BLaER1 (cell line): ENCODE measurements at regions not wholly inside any gene's neighbourhood (a gene's known extent, or its start where the extent isn't known, plus 50 kb on each side); places are given as distances from the start of the nearest gene placed in this dataset.

Source experiments
- H3K27ac ChIP-seq: shearing (Covaris generic); formaldehyde crosslinking; 2 replicates; pipeline ENCODE4 v1.8.1; 2022
- H3K27me3 ChIP-seq: shearing (Covaris generic); formaldehyde crosslinking; 2 replicates; pipeline ENCODE4 v1.8.1; 2022
- H3K36me3 ChIP-seq: shearing (Covaris generic); formaldehyde crosslinking; 2 replicates; pipeline ENCODE4 v1.8.1; 2022
- H3K4me1 ChIP-seq: shearing (Covaris generic); formaldehyde crosslinking; 2 replicates; pipeline ENCODE4 v1.8.1; 2022
- H3K4me2 ChIP-seq: shearing (Covaris generic); formaldehyde crosslinking; 2 replicates; pipeline ENCODE4 v1.8.1; 2022
- H3K4me3 ChIP-seq: shearing (Covaris generic); formaldehyde crosslinking; 2 replicates; pipeline ENCODE4 v1.8.1; 2022
- H3K9ac ChIP-seq: shearing (Covaris generic); formaldehyde crosslinking; 2 replicates; pipeline ENCODE4 v1.8.1; 2022
- H3K9me3 ChIP-seq: shearing (Covaris generic); formaldehyde crosslinking; 2 replicates; pipeline ENCODE4 v1.8.1; 2022
- H4K20me1 ChIP-seq: shearing (Covaris generic); formaldehyde crosslinking; 2 replicates; pipeline ENCODE4 v1.8.1; 2022
- Cebpa-rat ChIP-seq: shearing (Covaris generic); IDR thresholded peaks from 2 replicates; pipeline ENCODE4 v1.8.1; 2022

DNA sequence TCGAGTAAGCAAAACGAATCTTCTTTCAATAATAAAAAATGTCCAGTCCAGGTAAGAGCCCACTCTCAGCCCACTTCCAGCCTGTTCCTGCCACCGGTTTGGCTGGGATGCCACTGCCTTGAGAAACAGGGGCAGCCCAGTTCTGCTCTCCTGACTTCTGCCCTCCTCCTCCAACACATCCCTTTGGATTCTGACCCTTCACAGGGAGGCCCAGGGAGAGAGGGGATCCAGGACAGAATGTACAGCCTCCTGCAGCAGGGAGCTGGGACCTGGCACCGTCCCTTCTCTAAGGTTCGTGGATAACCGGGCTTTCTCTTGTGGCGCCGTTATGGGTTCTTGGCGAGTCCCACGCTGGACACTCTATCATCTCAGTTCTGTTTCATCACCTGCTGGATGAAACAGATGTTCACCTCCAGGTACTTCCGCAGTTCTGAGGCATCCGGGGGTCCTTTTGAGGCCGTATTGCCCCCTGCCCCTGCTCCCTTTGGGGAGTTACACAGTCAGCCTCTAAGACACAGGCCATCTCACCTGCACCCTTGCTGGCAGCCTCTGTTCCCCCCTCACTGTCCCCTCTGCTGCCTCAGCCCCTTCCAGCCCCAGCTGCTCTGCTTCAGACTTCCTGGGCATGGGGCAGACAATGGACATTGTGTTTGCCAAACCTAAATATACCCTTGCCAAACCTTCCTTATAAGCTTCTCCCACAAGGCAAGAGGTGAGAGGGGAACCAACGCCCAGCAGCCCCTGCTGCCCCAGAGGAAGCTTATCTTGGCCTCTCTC, 203.8 kb upstream of the ZMIZ1 start:
- Histone ChIP-seq H4K20me1 (no peaks in the 10 kb centered on the region), H3K27ac (no peak overlapping the region), H3K9ac (no peak overlapping the region), H3K9me3 (no peaks in the 10 kb centered on the region), H3K36me3 (no peaks in the 10 kb centered on the region), H3K4me2 (no peak overlapping the region), H3K27me3 (no peaks in the 10 kb centered on the region), H3K4me1 (no peaks in the 10 kb centered on the region), H3K4me3 (no peak overlapping the region)
- TF ChIP-seq Cebpa-rat = no peak

DNA sequence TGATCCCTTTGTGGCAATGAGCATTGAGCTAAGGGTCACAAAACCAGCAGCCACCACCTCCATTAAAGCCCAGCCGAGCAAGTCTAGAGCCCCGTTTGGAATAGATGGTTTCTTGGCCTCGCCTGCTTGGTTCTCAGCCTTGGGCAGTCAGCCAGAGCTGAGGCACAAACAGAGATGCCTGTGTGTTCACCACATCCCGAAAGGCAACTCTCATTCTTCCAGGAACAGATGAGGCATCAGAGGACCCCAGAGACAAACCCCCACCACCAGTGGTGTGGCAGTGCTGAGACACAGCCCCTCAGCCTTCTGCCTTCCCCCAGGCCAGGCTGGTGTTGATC, 203.3 kb upstream of the ZMIZ1 start:
- H3K9ac ChIP-seq = no peak overlapping the region
- H3K4me2 ChIP-seq = no peak overlapping the region
- no peak for TF ChIP-seq Cebpa-rat
- no peaks in the 10 kb centered on the region for H4K20me1 ChIP-seq
- no peaks in the 10 kb centered on the region for H3K4me1 ChIP-seq
- H3K27ac ChIP-seq = no peak overlapping the region
- H3K9me3 ChIP-seq = no peaks in the 10 kb centered on the region
- no peaks in the 10 kb centered on the region for H3K27me3 ChIP-seq
- no peaks in the 10 kb centered on the region for H3K36me3 ChIP-seq
- no peak overlapping the region for H3K4me3 ChIP-seq

DNA sequence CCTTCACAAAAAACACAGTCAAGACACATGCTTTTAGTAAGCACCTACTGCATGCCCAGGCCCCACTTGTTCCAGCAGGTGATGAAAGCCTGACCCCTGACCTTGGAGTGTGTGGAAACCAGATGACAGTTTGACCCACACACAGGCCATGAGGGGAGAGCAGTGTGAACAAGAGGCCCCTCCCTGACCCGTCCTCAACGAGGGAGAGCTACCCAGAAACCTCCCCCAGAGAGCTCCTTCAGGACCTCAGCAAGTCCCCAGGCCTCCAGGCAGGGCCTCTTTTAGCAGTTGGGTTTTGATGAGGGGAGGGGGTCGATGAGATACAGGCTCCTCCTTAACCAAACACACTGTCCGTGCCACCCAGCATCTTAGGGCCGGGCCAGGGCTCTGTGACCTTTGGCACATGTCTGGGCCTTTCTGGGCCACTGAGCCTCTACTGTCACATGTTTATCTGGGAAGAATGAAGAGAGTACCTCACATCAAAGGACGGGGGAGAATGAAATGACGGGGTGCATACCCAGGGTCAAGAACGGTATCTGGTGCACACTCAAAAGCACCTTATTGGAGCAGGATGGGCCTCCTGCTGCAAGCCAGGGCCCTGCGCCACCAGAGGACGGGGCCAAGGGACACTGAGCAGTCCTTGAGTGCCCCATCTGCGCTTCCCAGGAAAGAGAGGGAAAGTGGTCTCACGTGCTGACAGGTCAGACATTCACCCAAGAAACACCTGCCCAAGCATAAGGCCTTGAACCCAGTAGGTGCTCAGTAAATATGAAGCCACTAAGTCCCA, 202.6 kb upstream of the ZMIZ1 start:
- Histone ChIP-seq H3K4me3 (no peak overlapping the region), H3K9ac (no peak overlapping the region), H3K27ac (no peak overlapping the region), H3K36me3 (no peaks in the 10 kb centered on the region), H3K4me1 (no peaks in the 10 kb centered on the region), H3K9me3 (no peaks in the 10 kb centered on the region), H3K27me3 (no peaks in the 10 kb centered on the region), H4K20me1 (no peaks in the 10 kb centered on the region), H3K4me2 (no peak overlapping the region)
- TF ChIP-seq Cebpa-rat = no peak

DNA sequence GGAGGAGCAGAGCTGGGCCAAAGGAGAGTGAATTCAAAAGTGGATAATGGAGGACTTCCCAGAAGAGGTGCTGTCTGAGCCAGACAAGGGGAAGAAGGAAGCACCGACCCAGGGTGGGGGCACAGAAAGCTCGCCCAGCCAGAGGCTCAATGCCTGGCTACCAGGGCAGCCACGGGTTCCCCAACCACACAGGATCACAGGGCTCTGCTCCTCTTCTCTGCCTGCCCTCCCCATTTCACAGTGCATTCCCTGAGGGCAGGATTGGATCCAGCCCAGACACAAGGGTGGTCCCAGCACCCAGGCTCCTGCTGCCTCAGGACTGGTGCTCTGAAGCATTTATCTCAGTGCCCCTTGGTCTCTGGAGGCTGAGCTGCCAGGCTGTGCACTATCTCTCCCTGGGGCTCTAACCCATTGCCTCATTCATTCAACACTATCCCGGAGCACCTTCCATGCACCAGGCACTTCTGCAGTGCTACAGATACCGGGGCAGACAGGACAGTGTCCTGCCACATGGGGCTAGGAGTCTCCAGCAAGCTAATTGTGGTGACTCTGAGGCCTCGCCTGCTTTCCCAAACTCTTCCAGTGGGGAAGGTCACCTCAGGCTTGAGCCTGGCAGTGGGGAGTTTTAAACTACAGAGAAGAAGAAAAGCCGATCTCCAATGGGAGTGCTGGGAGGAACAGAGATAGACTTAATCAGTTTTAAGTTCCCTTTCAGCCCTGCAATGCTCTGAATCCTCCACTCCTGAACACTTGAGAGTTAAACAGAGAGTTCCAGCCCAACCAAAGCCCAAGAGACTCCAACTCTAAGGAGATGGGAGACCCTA, 201.8 kb upstream of the ZMIZ1 start:
- no peaks in the 10 kb centered on the region for H4K20me1 ChIP-seq

DNA sequence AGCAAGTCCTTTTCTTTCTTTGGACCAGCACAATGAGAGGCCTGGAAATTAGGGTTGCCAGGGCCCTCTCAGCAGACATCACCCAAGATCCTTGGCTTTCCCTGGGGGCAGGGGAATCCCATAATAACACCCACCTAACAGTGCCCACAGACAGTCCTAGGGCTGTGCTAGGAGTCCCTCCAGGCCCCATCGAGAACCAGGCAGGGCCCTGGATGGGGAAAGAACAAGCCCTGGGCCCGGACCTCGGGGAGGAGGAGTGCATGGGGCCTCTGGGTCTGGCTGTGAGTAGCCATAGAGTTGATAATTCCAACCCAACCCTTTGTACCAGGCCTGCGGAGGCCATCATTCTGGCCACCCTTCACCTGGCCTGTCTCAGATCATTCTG, 201.2 kb upstream of the ZMIZ1 start:
- H3K4me1 ChIP-seq = no peaks in the 10 kb centered on the region
- H3K4me2 ChIP-seq = no peak overlapping the region
- TF ChIP-seq Cebpa-rat = no peak
- no peaks in the 10 kb centered on the region for H3K27me3 ChIP-seq
- H3K9ac ChIP-seq = no peak overlapping the region
- no peaks in the 10 kb centered on the region for H3K9me3 ChIP-seq
- H3K27ac ChIP-seq = no peak overlapping the region
- no peak overlapping the region for H3K4me3 ChIP-seq
- H3K36me3 ChIP-seq = no peaks in the 10 kb centered on the region
- no peaks in the 10 kb centered on the region for H4K20me1 ChIP-seq

More for the DNA sequence above, 201.8 kb upstream of the ZMIZ1 start:
- Histone ChIP-seq H3K9me3 (no peaks in the 10 kb centered on the region), H3K36me3 (no peaks in the 10 kb centered on the region), H3K4me3 (no peak overlapping the region), H3K27ac (no peak overlapping the region), H3K4me2 (no peak overlapping the region), H3K9ac (no peak overlapping the region), H3K27me3 (no peaks in the 10 kb centered on the region), H3K4me1 (no peaks in the 10 kb centered on the region)
- no peak for TF ChIP-seq Cebpa-rat

DNA sequence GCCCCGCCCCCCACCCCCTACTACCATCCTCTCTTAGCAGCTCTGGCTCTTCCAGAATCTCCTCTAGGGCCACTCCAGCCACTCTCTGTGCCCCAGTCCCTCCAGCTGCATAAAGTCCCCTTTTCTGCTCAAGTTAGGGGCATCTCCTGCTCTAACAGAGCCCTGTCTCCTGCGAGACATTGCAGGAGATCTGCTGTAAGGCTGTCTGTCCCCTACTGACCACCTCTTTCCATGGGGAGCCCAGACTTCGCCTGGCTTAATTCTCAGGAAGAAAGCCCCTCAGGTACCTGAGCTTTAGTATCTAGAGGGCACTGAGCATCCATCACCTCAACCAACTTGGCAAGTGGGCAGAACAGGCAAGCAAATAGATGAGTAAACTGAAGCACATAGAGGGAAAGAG, 200.7 kb upstream of the ZMIZ1 start:
- Histone ChIP-seq H3K4me1 (no peaks in the 10 kb centered on the region), H3K27ac (no peak overlapping the region), H3K9ac (no peak overlapping the region), H4K20me1 (no peaks in the 10 kb centered on the region), H3K27me3 (no peaks in the 10 kb centered on the region), H3K4me2 (no peak overlapping the region), H3K9me3 (no peaks in the 10 kb centered on the region), H3K4me3 (no peak overlapping the region), H3K36me3 (no peaks in the 10 kb centered on the region)
- TF ChIP-seq Cebpa-rat = no peak

DNA sequence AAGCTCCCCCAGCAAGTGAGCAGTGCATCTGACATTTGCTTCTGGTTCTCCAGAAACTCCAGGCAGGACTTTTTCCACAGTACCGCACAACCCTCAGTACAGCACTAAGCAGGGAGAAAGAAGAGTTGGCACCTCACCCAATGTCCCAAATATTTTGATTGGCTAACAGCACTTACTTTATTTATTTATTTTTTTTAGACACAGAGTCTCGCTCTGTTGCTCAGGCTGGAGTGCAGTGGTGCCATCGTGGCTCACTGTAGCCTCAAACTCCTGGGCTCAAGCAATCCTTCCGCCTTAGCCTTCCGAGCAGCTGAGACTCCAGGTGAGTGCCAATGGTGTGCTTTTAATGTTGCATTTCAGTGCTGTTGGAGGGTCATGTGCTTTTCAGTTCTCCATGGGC, 200.3 kb upstream of the ZMIZ1 start:
- no peaks in the 10 kb centered on the region for H3K4me1 ChIP-seq
- no peak for TF ChIP-seq Cebpa-rat
- no peaks in the 10 kb centered on the region for H3K36me3 ChIP-seq
- H3K27me3 ChIP-seq = no peaks in the 10 kb centered on the region
- no peaks in the 10 kb centered on the region for H3K9me3 ChIP-seq
- no peak overlapping the region for H3K4me2 ChIP-seq
- no peak overlapping the region for H3K27ac ChIP-seq
- H4K20me1 ChIP-seq = no peaks in the 10 kb centered on the region
- H3K4me3 ChIP-seq = no peak overlapping the region
- no peak overlapping the region for H3K9ac ChIP-seq

DNA sequence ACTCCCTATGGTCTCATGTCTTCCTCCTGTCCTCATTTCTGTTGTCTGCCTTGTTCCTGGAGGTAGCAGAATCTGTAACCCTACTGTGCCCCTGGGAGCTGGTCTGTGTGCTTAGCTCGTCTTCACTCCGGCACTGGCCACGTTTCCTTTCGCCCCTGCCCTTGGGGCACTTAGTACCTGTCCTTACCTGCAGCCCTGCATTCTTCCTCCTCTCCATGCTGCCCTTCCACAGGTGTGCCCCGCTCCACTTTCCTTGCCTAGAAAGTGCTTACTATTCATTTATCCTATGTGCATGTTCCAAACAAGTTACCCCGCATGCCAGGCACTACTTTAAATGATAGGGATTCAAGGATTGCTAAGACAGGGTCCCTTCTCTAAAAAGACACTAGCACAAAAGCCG, 199.9 kb upstream of the ZMIZ1 start:
- no peaks in the 10 kb centered on the region for H4K20me1 ChIP-seq
- H3K27me3 ChIP-seq = no peaks in the 10 kb centered on the region
- no peak overlapping the region for H3K4me2 ChIP-seq
- H3K4me3 ChIP-seq = no peak overlapping the region
- TF ChIP-seq Cebpa-rat = no peak
- H3K36me3 ChIP-seq = no peaks in the 10 kb centered on the region
- no peaks in the 10 kb centered on the region for H3K4me1 ChIP-seq
- H3K9me3 ChIP-seq = no peaks in the 10 kb centered on the region
- no peak overlapping the region for H3K27ac ChIP-seq
- no peak overlapping the region for H3K9ac ChIP-seq

DNA sequence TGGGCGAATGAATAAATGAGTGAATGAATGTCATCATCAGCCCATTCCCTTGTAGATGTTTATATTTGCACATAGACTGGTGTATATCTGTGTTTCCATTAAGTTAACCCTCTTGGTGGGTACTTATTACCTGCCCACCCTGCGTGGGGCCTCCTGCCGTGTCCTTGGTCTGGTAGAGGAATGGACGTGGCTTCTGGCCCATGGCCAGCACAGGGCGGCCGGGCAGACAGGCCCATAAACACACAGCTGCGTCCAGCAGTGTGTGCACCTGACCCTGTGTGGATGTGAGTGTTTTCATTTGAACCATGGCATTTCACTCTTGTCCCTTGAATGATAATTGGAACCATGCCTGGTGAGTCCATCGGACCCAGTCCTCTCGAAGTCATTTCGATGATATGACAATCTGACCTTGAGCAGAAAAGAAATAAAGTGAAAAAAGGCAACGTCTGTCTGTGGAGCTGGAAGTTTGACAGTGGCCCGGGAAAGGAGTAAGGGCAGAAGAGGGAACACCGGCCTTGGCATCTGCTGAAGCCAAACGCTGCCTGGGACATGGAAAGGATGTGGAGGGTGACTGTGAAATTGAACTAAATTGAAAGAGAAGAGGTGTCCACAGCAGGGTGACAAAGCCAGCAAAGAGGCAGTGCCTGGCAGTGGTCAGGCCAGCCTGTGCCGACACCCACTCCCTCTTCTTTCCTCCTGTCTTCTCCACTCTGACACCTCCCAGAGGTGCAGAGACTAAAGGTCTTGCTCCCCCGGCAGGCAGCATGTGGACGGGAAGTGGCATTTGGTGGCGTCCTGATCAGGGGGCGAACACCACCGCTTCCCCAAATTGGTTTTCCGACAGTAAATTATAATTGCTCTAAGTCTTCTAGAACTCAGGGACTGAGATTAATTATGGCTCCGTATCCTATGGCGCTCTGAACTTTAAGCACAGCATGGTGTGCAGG, 199.0 kb upstream of the ZMIZ1 start:
- no peak overlapping the region for H3K4me2 ChIP-seq
- no peak overlapping the region for H3K27ac ChIP-seq
- no peaks in the 10 kb centered on the region for H3K27me3 ChIP-seq
- no peak for TF ChIP-seq Cebpa-rat
- H3K9me3 ChIP-seq = no peaks in the 10 kb centered on the region
- no peaks in the 10 kb centered on the region for H3K36me3 ChIP-seq
- no peak overlapping the region for H3K9ac ChIP-seq
- no peaks in the 10 kb centered on the region for H4K20me1 ChIP-seq
- H3K4me3 ChIP-seq = no peak overlapping the region
- no peaks in the 10 kb centered on the region for H3K4me1 ChIP-seq
